Transverse colon (tissue), 4 donors: ENCODE measurements at regions not wholly inside any gene's neighbourhood (a gene's known extent, or its start where the extent isn't known, plus 50 kb on each side); places are given as distances from the start of the nearest gene placed in this dataset.
"Not testable (repeated sequence)": the region's sequence is repeated elsewhere in the genome, so short reads cannot be mapped to it uniquely, and the experiment has no call there.

Source experiments
- DNase-seq: peaks from one replicate; pipeline ENCODE4 v3.0.0-alpha.2; 2019
- H3K27ac ChIP-seq, 4 donors: fragments of 200-600 bp; sonication (generic); 2 replicates each; pipeline ENCODE4 v1.5.1; 2016 to 2018; ENCODE audit warnings: inconsistent platforms in 4 of 4
- H3K27me3 ChIP-seq: fragments of 200-600 bp; sonication (generic); 2 replicates; pipeline ENCODE4 v1.5.1; 2017; ENCODE audit warnings: inconsistent platforms
- H3K36me3 ChIP-seq, 4 donors: fragments of 200-600 bp; sonication (generic); 2 replicates each; pipeline ENCODE4 v1.5.1; 2017 to 2019; ENCODE audit warnings: inconsistent platforms in 4 of 4
- H3K4me1 ChIP-seq, 4 donors: fragments of 200-600 bp; sonication (generic); 2 replicates each; pipeline ENCODE4 v1.5.1; 2017 to 2020; ENCODE audit warnings: inconsistent platforms in 4 of 4
- H3K4me3 ChIP-seq, 4 donors: fragments of 200-600 bp; sonication (generic); 1 replicate in 1 of 4; 2 replicates in 3 of 4; pipeline versions ENCODE4 v1.5.1 to v1.6.1; 2017 to 2019; ENCODE audit warnings: inconsistent platforms in 4 of 4
- H3K9me3 ChIP-seq, 2 donors: fragments of 200-600 bp; sonication (generic); 2 replicates each; pipeline ENCODE4 v1.5.1; 2017 to 2019; ENCODE audit warnings: inconsistent platforms in 2 of 2
- EP300 ChIP-seq: sonication (generic); formaldehyde crosslinking; IDR thresholded peaks from one replicate; pipeline ENCODE4 v1.6.1; 2017; ENCODE audit warnings: antibody characterized with exemption, low read depth
- POLR2A ChIP-seq: fragments of 450-650 bp; IDR thresholded peaks from one replicate; pipeline ENCODE4 v1.6.1; 2016; ENCODE audit warnings: antibody characterized with exemption, mild to moderate bottlenecking, moderate library complexity
- POLR2AphosphoS5 ChIP-seq, 3 donors: sonication (generic); formaldehyde crosslinking; IDR thresholded peaks; one replicate each; pipeline ENCODE4 v1.6.1; 2016; ENCODE audit warnings: antibody characterized with exemption in 3 of 3
- WGBS, 2 donors: methylation state at CpG; one replicate each; pipeline ENCODE4 v1.1.5; 2018; ENCODE audit warnings: low coverage in 1 of 2; 5-methylcytosine and 5-hydroxymethylcytosine counted together
- in situ Hi-C, 4 donors: fragments of 200-750 bp; cut with MboI; loops; one replicate each; pipeline versions ENCODE4 v1.15.0 to v1.15.1; 2017; ENCODE audit warnings: low sequenced_read_pairs in 3 of 4, low pct_ligation_motif_present in 1 of 4, low pct_unique_long_range_greater_than_20kb in 1 of 4
- intact Hi-C: fragments of 100-400 bp; cut with DNase I; formaldehyde crosslinking; loops from one replicate; pipeline ENCODE4 v1.15.1; 2023; ENCODE audit warnings: low total_unique reads
- TF ChIP-seq, protein P1 (sequence below), 5 experiments: fragments of 200-600 bp in 3 of 5; fragments of 450-650 bp in 2 of 5; sonication (generic) in 3 of 5; IDR thresholded peaks; 1 replicate in 2 of 5; 2 replicates in 3 of 5; pipeline ENCODE4 v1.5.1; 2016 to 2017; ENCODE audit warnings: antibody characterized with exemption in 5 of 5, inconsistent platforms in 3 of 5, mild to moderate bottlenecking in 2 of 5, moderate library complexity in 1 of 5

- Histone ChIP-seq H3K27ac (no peak overlapping the region), H3K36me3 (no peaks in the 10 kb centered on the region), H3K9me3 (no peaks in the 10 kb centered on the region), H3K4me1 (peaks cover 0 to 3% (median 0%) of the 10 kb centered on the region in 4 donors), H3K27me3 (no peaks in the 10 kb centered on the region), H3K4me3 (no peak overlapping the region)
- intact Hi-C loops = no loop called here
- in situ Hi-C loops = no loop called here
- WGBS, 2 donors = 90% methylated on average over 4 to 5 of the region's 5 CpGs
- DNase-seq = no peak
- TF ChIP-seq, protein P1, sequence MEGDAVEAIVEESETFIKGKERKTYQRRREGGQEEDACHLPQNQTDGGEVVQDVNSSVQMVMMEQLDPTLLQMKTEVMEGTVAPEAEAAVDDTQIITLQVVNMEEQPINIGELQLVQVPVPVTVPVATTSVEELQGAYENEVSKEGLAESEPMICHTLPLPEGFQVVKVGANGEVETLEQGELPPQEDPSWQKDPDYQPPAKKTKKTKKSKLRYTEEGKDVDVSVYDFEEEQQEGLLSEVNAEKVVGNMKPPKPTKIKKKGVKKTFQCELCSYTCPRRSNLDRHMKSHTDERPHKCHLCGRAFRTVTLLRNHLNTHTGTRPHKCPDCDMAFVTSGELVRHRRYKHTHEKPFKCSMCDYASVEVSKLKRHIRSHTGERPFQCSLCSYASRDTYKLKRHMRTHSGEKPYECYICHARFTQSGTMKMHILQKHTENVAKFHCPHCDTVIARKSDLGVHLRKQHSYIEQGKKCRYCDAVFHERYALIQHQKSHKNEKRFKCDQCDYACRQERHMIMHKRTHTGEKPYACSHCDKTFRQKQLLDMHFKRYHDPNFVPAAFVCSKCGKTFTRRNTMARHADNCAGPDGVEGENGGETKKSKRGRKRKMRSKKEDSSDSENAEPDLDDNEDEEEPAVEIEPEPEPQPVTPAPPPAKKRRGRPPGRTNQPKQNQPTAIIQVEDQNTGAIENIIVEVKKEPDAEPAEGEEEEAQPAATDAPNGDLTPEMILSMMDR (IDR thresholded peaks at IDR 0.05) = no peak
- TF ChIP-seq EP300 = no peak
- TF ChIP-seq POLR2AphosphoS5 (IDR thresholded peaks at IDR 0.05) = no peak
- TF ChIP-seq POLR2A = no peak
Observed at GRCh38 chr6:21759721-21760120, 166.2 kb downstream of the SOX4 start.

GRCh38 chr6:21761053-21761730 lies 167.6 kb downstream of the SOX4 start:
- H3K27ac ChIP-seq, DNase-seq, in situ Hi-C loops, H3K4me3 ChIP-seq, H3K4me1 ChIP-seq, H3K9me3 ChIP-seq, intact Hi-C loops, H3K27me3 ChIP-seq, H3K36me3 ChIP-seq: not testable (repeated sequence)
- WGBS, 2 donors = 91 to 100% methylated on average over 5 to 24 of the region's 41 CpGs

DNA sequence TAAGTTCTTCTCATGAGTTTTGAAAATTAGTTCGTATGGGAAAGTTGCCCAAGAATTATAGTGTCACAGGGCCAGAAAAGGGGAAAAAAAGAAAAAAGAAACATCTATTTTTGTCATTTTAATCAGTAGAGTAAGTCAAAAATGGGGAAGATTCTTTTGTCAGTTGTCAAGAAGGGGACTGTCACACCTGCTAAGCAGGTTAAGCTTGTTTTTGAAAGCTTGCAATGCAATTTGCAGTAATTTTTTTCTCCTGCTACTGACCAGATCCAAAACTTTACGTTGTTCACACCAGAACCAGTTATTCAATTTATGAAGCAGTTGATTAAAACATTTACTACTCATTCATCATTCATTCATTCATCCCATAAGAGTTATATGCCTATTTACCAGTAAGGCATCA lies 171.4 kb downstream of the SOX4 start:
- H3K4me3 ChIP-seq = no peak overlapping the region
- H3K9me3 ChIP-seq = no peaks in the 10 kb centered on the region
- no peak overlapping the region for H3K27ac ChIP-seq
- no peaks in the 10 kb centered on the region for H3K36me3 ChIP-seq
- in situ Hi-C loops = no loop called here
- H3K4me1 ChIP-seq = peaks cover 0 to 15% (median 5%) of the 10 kb centered on the region in 4 donors
- TF ChIP-seq POLR2A (no peak), POLR2AphosphoS5 (IDR thresholded peaks at IDR 0.05) (no peak), EP300 (no peak)
- TF ChIP-seq, protein P1 (IDR thresholded peaks at IDR 0.05) = no peak
- no peak for DNase-seq
- intact Hi-C loops = no loop called here
- no peaks in the 10 kb centered on the region for H3K27me3 ChIP-seq
- 66 to 67% methylated on average over 2 of the region's 2 CpGs for WGBS, 2 donors

DNA sequence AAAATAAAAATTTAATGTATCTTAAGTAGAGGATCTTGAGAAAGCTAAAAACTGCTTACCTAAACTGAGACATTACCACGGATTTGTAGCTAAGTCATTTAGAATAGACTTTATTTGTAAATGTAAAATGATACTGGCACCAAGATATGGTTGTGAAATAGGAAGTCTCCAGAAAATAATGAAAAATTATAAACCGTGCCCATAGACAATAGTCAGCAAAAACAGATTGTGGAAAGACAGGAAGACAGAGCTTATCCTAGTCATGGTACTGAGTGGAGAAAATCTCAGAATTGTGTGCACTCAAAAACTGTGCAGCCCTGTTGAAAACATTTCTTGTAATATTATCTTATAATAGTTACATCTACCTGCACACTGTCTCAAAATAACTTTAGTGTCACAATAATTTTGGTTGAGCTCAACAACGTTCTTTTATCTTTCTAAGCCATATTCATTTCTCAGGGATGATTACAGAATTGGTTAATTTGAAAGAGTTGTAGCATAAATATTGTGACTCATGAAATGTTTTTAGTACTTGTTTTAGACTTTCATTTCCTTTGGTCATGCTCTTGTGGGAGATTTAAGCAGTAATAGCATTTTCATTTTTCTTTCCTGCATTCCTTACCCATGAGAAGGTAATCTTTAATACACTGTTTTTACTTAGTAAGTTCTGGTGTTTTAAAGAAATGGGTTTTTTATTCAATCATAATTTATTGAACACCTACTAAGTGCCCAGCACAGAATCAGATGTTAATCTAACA lies 174.5 kb downstream of the SOX4 start:
- Histone ChIP-seq H3K36me3 (no peaks in the 10 kb centered on the region), H3K9me3 (no peaks in the 10 kb centered on the region), H3K27ac (no peak overlapping the region), H3K4me3 (no peak overlapping the region), H3K27me3 (no peaks in the 10 kb centered on the region), H3K4me1 (peaks cover under 1 to 35% (median 14%) of the 10 kb centered on the region in 4 donors)
- WGBS, 2 donors = 57 to 72% methylated on average over 3 of the region's 3 CpGs
- DNase-seq = no peak
- in situ Hi-C loops (no loop called here), intact Hi-C loops (no loop called here)
- TF ChIP-seq, protein P1 (IDR thresholded peaks at IDR 0.05) = no peak
- TF ChIP-seq EP300 (no peak), POLR2AphosphoS5 (IDR thresholded peaks at IDR 0.05) (no peak), POLR2A (no peak)
